ENCODE measurements at regions not wholly inside any gene's neighbourhood (a gene's known extent, or its start where the extent isn't known, plus 50 kb on each side); places are given as distances from the start of the nearest gene placed in this dataset.

GRCh38 chr11:37504060-37504611 is 906.1 kb upstream of the RAG2 start:
- Mint-ChIP-seq H3K27me3 (ENCODE audit: low read depth) (no peaks in the 10 kb centered on the region), H3K27ac (peak overlapping the region in 1 of 3 experiments; percentile 85; a peak in 3 of 7 replicates), H3K4me3 (no peak overlapping the region), H3K4me1 (peaks cover 42% of the 10 kb centered on the region in 2 experiments), H3K36me3 (ENCODE audit: insufficient read depth in 1 of 3, low read depth in 3 of 3) (peaks cover 0 to 23% (median 4%) of the 10 kb centered on the region in 3 experiments; a peak in 4 of 7 replicates), H3K9me3 (peaks cover 0 to 4% of the 10 kb centered on the region in 2 experiments; a peak in 3 of 5 replicates)
- Histone ChIP-seq H3K14ac (ENCODE audit: insufficient read depth, low read length) (no peak overlapping the region), H2BK12ac (ENCODE audit: insufficient read length, low read depth, low read length) (no peak overlapping the region), H3T11ph (ENCODE audit: low read length) (no peak overlapping the region), H4K8ac (replicated peaks; ENCODE audit: insufficient read length, low read depth, low read length) (no peak overlapping the region), H3K79me1 (ENCODE audit: insufficient read depth, low read depth, low read length, poor library complexity, severe bottlenecking) (no peaks in the 10 kb centered on the region), H3K4me2 (ENCODE audit: insufficient read depth, insufficient read length, low read length) (no peak overlapping the region), H3K23me2 (ENCODE audit: insufficient read length, low read depth, low read length, poor library complexity, severe bottlenecking) (no peaks in the 10 kb centered on the region), H4K20me1 (ENCODE audit: control insufficient read depth, insufficient read depth, insufficient read length) (no peaks in the 10 kb centered on the region), H3K79me2 (ENCODE audit: insufficient read depth, low read length) (no peaks in the 10 kb centered on the region), H3K4ac (ENCODE audit: low read depth, low read length) (no peak overlapping the region), H2AK5ac (ENCODE audit: insufficient read length, low read length) (no peak overlapping the region), H2BK5ac (ENCODE audit: insufficient read length, low read length) (no peak overlapping the region), H2BK20ac (ENCODE audit: low read depth, low read length, poor library complexity, severe bottlenecking) (no peak overlapping the region), H2BK120ac (ENCODE audit: low read depth, low read length, poor library complexity, severe bottlenecking) (no peak overlapping the region), H4K5ac (ENCODE audit: insufficient read length, low read depth, low read length) (no peak overlapping the region), H3K56ac (ENCODE audit: insufficient read length, low read depth, low read length) (no peak overlapping the region), H3K23ac (ENCODE audit: insufficient read length, low read depth, low read length) (no peak overlapping the region), H3K27me3 (ENCODE audit: insufficient read depth, low read length) (no peaks in the 10 kb centered on the region), H4K91ac (ENCODE audit: insufficient read length, low read depth, low read length) (no peak overlapping the region), H3K18ac (ENCODE audit: insufficient read length, low read depth, low read length) (no peak overlapping the region), H3K4me1 (ENCODE audit: insufficient read depth, low read length) (no peaks in the 10 kb centered on the region; the same call in 1 of the 2 replicates), H2BK15ac (ENCODE audit: low read depth, low read length) (no peak overlapping the region), H2AFZ (ENCODE audit: low read length) (no peak overlapping the region), H3K9me3 (ENCODE audit: control insufficient read depth, low read depth, low read length) (no peaks in the 10 kb centered on the region), H3K27ac (ENCODE audit: insufficient read length, low read depth, low read length) (no peak overlapping the region), H3K9ac (ENCODE audit: extremely low read depth, insufficient read length, low read length) (no peak overlapping the region)
- no CpG with 5 or more reads among the region's 3 CpGs for WGBS (ENCODE audit: extremely low coverage, insufficient read length, low lambda C conversion rate)
- TF ChIP-seq, protein P1, sequence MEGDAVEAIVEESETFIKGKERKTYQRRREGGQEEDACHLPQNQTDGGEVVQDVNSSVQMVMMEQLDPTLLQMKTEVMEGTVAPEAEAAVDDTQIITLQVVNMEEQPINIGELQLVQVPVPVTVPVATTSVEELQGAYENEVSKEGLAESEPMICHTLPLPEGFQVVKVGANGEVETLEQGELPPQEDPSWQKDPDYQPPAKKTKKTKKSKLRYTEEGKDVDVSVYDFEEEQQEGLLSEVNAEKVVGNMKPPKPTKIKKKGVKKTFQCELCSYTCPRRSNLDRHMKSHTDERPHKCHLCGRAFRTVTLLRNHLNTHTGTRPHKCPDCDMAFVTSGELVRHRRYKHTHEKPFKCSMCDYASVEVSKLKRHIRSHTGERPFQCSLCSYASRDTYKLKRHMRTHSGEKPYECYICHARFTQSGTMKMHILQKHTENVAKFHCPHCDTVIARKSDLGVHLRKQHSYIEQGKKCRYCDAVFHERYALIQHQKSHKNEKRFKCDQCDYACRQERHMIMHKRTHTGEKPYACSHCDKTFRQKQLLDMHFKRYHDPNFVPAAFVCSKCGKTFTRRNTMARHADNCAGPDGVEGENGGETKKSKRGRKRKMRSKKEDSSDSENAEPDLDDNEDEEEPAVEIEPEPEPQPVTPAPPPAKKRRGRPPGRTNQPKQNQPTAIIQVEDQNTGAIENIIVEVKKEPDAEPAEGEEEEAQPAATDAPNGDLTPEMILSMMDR (conservative IDR thresholded peaks at IDR 0.05): no peak
- no peak for DNase-seq
